IMR-90 (cell line): ENCODE measurements at regions not wholly inside any gene's neighbourhood (a gene's known extent, or its start where the extent isn't known, plus 50 kb on each side); places are given as distances from the start of the nearest gene placed in this dataset.

Experiments
- ATAC-seq: fragments of 200-7000 bp; cut with Tn5 transposase; 2 replicates; pipeline ENCODE4 v1.9.1; 2020; ENCODE audit warnings: low read depth, mild to moderate bottlenecking, moderate library complexity
- BruUV-seq: library from RNA; stranded (reverse); fragments of 400-500 nt; replicated peaks from 2 replicates; lab custom pipeline; 2021; lab: Mats Ljungman, UMichigan
- CTCF ChIA-PET: fragments of 300-600 bp; formaldehyde crosslinking; extraction: SDS; loops from one replicate; lab custom pipeline; 2021; ENCODE audit warnings: antibody characterized with exemption; lab: Yijun Ruan, JAX
- POLR2A ChIA-PET: fragments of 300-600 bp; sonication (Branson Sonifier 250); formaldehyde crosslinking; loops from one replicate; lab custom pipeline; 2022; ENCODE audit warnings: antibody characterized with exemption; ENCODE audit not compliant: unreplicated experiment; lab: Charles Lee
- DNase-seq: peaks from one replicate; pipeline ENCODE4 v3.0.0; 2013
- H2AFZ ChIP-seq: replicated peaks from 2 replicates; pipeline ENCODE3; 2013; ENCODE audit warnings: low read length, mild to moderate bottlenecking; ENCODE audit not compliant: poor library complexity
- H2AK5ac ChIP-seq: 2 replicates; pipeline ENCODE4 v1.6.1; 2013; ENCODE audit warnings: low read depth, low read length, inconsistent platforms
- H2AK9ac ChIP-seq: replicated peaks from 2 replicates; pipeline ENCODE3; 2013; ENCODE audit warnings: mild to moderate bottlenecking, low read depth, low read length, moderate library complexity; ENCODE audit not compliant: poor library complexity
- H2BK120ac ChIP-seq: 2 replicates; pipeline ENCODE4 v1.6.1; 2013; ENCODE audit warnings: low read depth, low read length, inconsistent platforms
- H2BK15ac ChIP-seq: 3 replicates; pipeline ENCODE4 v1.6.1; 2013; ENCODE audit warnings: low read depth, low read length, inconsistent platforms
- H2BK20ac ChIP-seq: 2 replicates; pipeline ENCODE4 v1.6.1; 2013; ENCODE audit warnings: low read depth, mild to moderate bottlenecking, inconsistent platforms, low read length, moderate library complexity
- H2BK5ac ChIP-seq: 2 replicates; pipeline ENCODE4 v1.6.1; 2013; ENCODE audit warnings: mild to moderate bottlenecking, low read depth, low read length, inconsistent platforms; ENCODE audit not compliant: poor library complexity, severe bottlenecking
- H3K14ac ChIP-seq: replicated peaks from 2 replicates; pipeline ENCODE4 v1.6.1; 2013; ENCODE audit warnings: low read depth, low read length, inconsistent platforms
- H3K18ac ChIP-seq: 2 replicates; pipeline ENCODE4 v1.6.1; 2013; ENCODE audit warnings: low read depth, low read length, control low read depth
- H3K23ac ChIP-seq: 2 replicates; pipeline ENCODE4 v1.6.1; 2013; ENCODE audit warnings: low read depth, low read length, inconsistent platforms
- H3K27ac ChIP-seq: 2 replicates; pipeline ENCODE4 v1.5.1; 2013; ENCODE audit warnings: mild to moderate bottlenecking, control low read depth, low read length; ENCODE audit not compliant: insufficient read depth
- H3K27me3 ChIP-seq: 2 replicates; pipeline ENCODE4 v1.6.1; 2013; ENCODE audit warnings: low read length; ENCODE audit not compliant: control insufficient read depth, insufficient read depth
- H3K36me3 ChIP-seq: 2 replicates; pipeline ENCODE4 v1.6.1; 2013; ENCODE audit warnings: low read length, mixed read lengths; ENCODE audit not compliant: control insufficient read depth, insufficient read depth
- H3K4ac ChIP-seq: 2 replicates; pipeline ENCODE4 v1.6.1; 2013; ENCODE audit warnings: low read depth, low read length, inconsistent platforms
- H3K4me1 ChIP-seq: 2 replicates; pipeline ENCODE4 v1.6.1; 2013; ENCODE audit warnings: low read length, mixed read lengths; ENCODE audit not compliant: control insufficient read depth, insufficient read depth
- H3K4me2 ChIP-seq: 2 replicates; pipeline ENCODE4 v1.6.1; 2013; ENCODE audit warnings: low read depth, mild to moderate bottlenecking, control low read depth, low read length, moderate library complexity
- H3K4me3 ChIP-seq: 2 replicates; pipeline ENCODE4 v1.5.1; 2013; ENCODE audit warnings: low read depth, mild to moderate bottlenecking, control low read depth, low read length, moderate library complexity; ENCODE audit not compliant: insufficient read depth
- H3K56ac ChIP-seq: 2 replicates; pipeline ENCODE4 v1.6.1; 2013; ENCODE audit warnings: low read length, inconsistent platforms; ENCODE audit not compliant: insufficient read depth; ENCODE audit errors: extremely low read depth
- H3K79me1 ChIP-seq, 2 experiments: 2 replicates each; pipeline ENCODE4 v1.6.1; 2013; ENCODE audit warnings: low read length in 2 of 2, inconsistent platforms in 1 of 2, low read depth in 1 of 2
- H3K9ac ChIP-seq: 2 replicates; pipeline ENCODE4 v1.6.1; 2013; ENCODE audit warnings: low read depth, low read length, control low read depth
- H3K9me1 ChIP-seq: 2 replicates; pipeline ENCODE4 v1.6.1; 2013; ENCODE audit warnings: low read length, inconsistent platforms; ENCODE audit not compliant: insufficient read depth
- H3K9me3 ChIP-seq: 2 replicates; pipeline ENCODE4 v1.6.1; 2013; ENCODE audit warnings: low read length; ENCODE audit not compliant: control insufficient read depth, insufficient read depth
- H4K20me1 ChIP-seq: 2 replicates; pipeline ENCODE4 v1.6.1; 2013; ENCODE audit warnings: low read length, inconsistent platforms; ENCODE audit not compliant: insufficient read depth
- H4K5ac ChIP-seq: 2 replicates; pipeline ENCODE4 v1.6.1; 2013; ENCODE audit warnings: mild to moderate bottlenecking, low read depth, low read length, control low read depth
- H4K8ac ChIP-seq, 2 experiments: 2 replicates each; pipeline ENCODE4 v1.6.1; 2013; ENCODE audit warnings: low read depth in 2 of 2, low read length in 2 of 2, control low read depth in 1 of 2, inconsistent platforms in 1 of 2
- H4K91ac ChIP-seq: 2 replicates; pipeline ENCODE4 v1.6.1; 2013; ENCODE audit warnings: low read depth, low read length, inconsistent platforms; ENCODE audit not compliant: insufficient read depth
- CEBPB ChIP-seq: IDR thresholded peaks from 2 replicates; pipeline ENCODE4 v1.6.1; 2012; ENCODE audit warnings: low read depth, low read length, improper control_type of control experiment
- CTCF ChIP-seq: conservative IDR thresholded peaks from 2 replicates; pipeline ENCODE4 v1.5.1; 2012; ENCODE audit warnings: mild to moderate bottlenecking, low read depth, low read length, improper control_type of control experiment
- RCOR1 ChIP-seq: IDR thresholded peaks from 2 replicates; pipeline ENCODE4 v1.6.1; 2012; ENCODE audit warnings: mild to moderate bottlenecking, low read length, improper control_type of control experiment; ENCODE audit not compliant: insufficient replicate concordance
- SMC3 ChIP-seq: fragments of 150-350 bp; IDR thresholded peaks from 2 replicates; pipeline ENCODE4 v1.6.1; 2016; ENCODE audit warnings: low read depth, mild to moderate bottlenecking, antibody characterized with exemption, low read length, moderate library complexity
- WGBS, 2 experiments: methylation state at CpG; one replicate each; pipeline versions ENCODE4 v1.1.5 to v1.1.7; 2013; ENCODE audit warnings: missing lambda C conversion rate in 2 of 2; ENCODE audit not compliant: insufficient read length in 1 of 2; ENCODE audit errors: extremely low coverage in 2 of 2; 5-methylcytosine and 5-hydroxymethylcytosine counted together
- dilution Hi-C: fragments of 300-500 bp; cut with HindIII; formaldehyde crosslinking; loops from one replicate; pipeline ENCODE4 v1.14.3; 2018; ENCODE audit warnings: low sequenced_read_pairs; ENCODE audit not compliant: unreplicated experiment
- in situ Hi-C: fragments of 300-500 bp; cut with MboI; formaldehyde crosslinking; loops from 3 replicates; pipeline ENCODE4 v1.14.3; 2019; ENCODE audit warnings: low sequenced_read_pairs, inconsistent platforms, mixed read lengths
- intact Hi-C: fragments of 100-400 bp; cut with micrococcal nuclease; formaldehyde crosslinking; loops from 2 replicates; pipeline ENCODE4 v1.10.0; 2022
- TF ChIP-seq, protein P1 (sequence below): fragments of 150-350 bp; IDR thresholded peaks from 2 replicates; pipeline ENCODE4 v1.6.1; 2016; ENCODE audit warnings: low read depth, mild to moderate bottlenecking, low read length, moderate library complexity, borderline replicate concordance

DNA sequence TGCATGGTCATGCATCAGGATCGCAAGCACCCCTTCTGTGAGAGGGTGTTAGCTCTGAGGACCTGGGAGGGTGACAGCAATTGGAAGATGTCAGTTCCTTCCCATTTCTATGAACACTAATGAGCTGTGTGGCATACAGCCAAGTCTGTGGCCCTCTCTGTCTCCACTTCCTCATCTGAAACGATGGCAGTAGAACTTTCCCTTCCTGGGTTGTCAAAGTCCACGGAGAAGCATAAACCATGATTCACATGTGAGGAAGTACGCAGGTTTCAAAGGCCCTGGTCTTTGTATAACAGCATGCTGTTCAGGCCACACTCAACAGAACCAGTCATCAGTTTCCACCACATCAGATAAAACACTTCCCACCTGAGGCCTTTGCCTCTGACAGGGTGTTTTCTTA, 167.4 kb upstream of the RAB6C start:
- TF ChIP-seq CTCF (no peak), CEBPB (no peak), SMC3 (no peak), RCOR1 (no peak)
- TF ChIP-seq, protein P1, sequence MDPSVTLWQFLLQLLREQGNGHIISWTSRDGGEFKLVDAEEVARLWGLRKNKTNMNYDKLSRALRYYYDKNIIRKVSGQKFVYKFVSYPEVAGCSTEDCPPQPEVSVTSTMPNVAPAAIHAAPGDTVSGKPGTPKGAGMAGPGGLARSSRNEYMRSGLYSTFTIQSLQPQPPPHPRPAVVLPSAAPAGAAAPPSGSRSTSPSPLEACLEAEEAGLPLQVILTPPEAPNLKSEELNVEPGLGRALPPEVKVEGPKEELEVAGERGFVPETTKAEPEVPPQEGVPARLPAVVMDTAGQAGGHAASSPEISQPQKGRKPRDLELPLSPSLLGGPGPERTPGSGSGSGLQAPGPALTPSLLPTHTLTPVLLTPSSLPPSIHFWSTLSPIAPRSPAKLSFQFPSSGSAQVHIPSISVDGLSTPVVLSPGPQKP: no peak
- ATAC-seq: no peak
- no peak overlapping the region for H4K91ac ChIP-seq
- H2AK9ac ChIP-seq: no peak overlapping the region
- H3K4ac ChIP-seq: no peak overlapping the region
- H3K23ac ChIP-seq: no peak overlapping the region
- POLR2A ChIA-PET: no interaction called here
- no CpG with 5 or more reads among the region's 4 CpGs for WGBS, 2 experiments
- no peak overlapping the region for H2BK20ac ChIP-seq
- H3K4me1 ChIP-seq: no peaks in the 10 kb centered on the region
- H3K9ac ChIP-seq: no peak overlapping the region
- H3K14ac ChIP-seq: no peak overlapping the region
- intact Hi-C loops: no loop called here
- H3K36me3 ChIP-seq: no peaks in the 10 kb centered on the region
- no peaks in the 10 kb centered on the region for H3K9me3 ChIP-seq
- no TSS peak for BruUV-seq
- H2BK5ac ChIP-seq: no peak overlapping the region
- H3K4me3 ChIP-seq: no peak overlapping the region
- H3K79me1 ChIP-seq: no peaks in the 10 kb centered on the region
- no peak for DNase-seq
- no peak overlapping the region for H4K5ac ChIP-seq
- H3K27me3 ChIP-seq: no peaks in the 10 kb centered on the region
- no peak overlapping the region for H2BK15ac ChIP-seq
- H4K20me1 ChIP-seq: no peaks in the 10 kb centered on the region
- H3K27ac ChIP-seq: no peak overlapping the region
- CTCF ChIA-PET: no interaction called here
- H3K4me2 ChIP-seq: no peak overlapping the region
- no peak overlapping the region for H2AK5ac ChIP-seq
- H2AFZ ChIP-seq: peak overlapping the region; percentile 7
- H4K8ac ChIP-seq: no peak overlapping the region
- H3K18ac ChIP-seq: no peak overlapping the region
- no peaks in the 10 kb centered on the region for H3K9me1 ChIP-seq
- dilution Hi-C loops: no loop called here
- H3K56ac ChIP-seq: no peak overlapping the region
- in situ Hi-C loops: no loop called here
- no peak overlapping the region for H2BK120ac ChIP-seq
